Endodermal cell (in vitro differentiated cells): ENCODE measurements at regions not wholly inside any gene's neighbourhood (a gene's known extent, or its start where the extent isn't known, plus 50 kb on each side); places are given as distances from the start of the nearest gene placed in this dataset.

Source experiments
- DNase-seq: peaks from one replicate; pipeline ENCODE4 v3.0.0-alpha.2; 2017
- H3K27ac ChIP-seq: 2 replicates; pipeline ENCODE4 v1.5.1; 2013; ENCODE audit warnings: mild to moderate bottlenecking, low read depth, low read length, moderate library complexity
- H3K27me3 ChIP-seq: 2 replicates; pipeline ENCODE4 v1.6.1; 2013; ENCODE audit warnings: mild to moderate bottlenecking, low read length, moderate library complexity; ENCODE audit not compliant: insufficient read depth, control insufficient read depth, poor library complexity, severe bottlenecking
- H3K36me3 ChIP-seq: 2 replicates; pipeline ENCODE4 v1.7.0; 2013; ENCODE audit warnings: mild to moderate bottlenecking, low read length, moderate library complexity; ENCODE audit not compliant: control insufficient read depth, insufficient read depth
- H3K4me1 ChIP-seq: one replicate; pipeline ENCODE4 v1.7.0; 2013; ENCODE audit warnings: low read length; ENCODE audit not compliant: control insufficient read depth, insufficient read depth
- H3K4me3 ChIP-seq: 2 replicates; pipeline ENCODE4 v1.5.1; 2013; ENCODE audit warnings: mild to moderate bottlenecking, low read length, moderate library complexity
- H3K9ac ChIP-seq: 2 replicates; pipeline ENCODE4 v1.6.1; 2013; ENCODE audit warnings: mild to moderate bottlenecking, low read length, moderate library complexity; ENCODE audit not compliant: poor library complexity, severe bottlenecking; ENCODE audit errors: extremely low read depth
- H3K9me3 ChIP-seq: 2 replicates; pipeline ENCODE4 v1.6.1; 2013; ENCODE audit warnings: mild to moderate bottlenecking, low read length, moderate library complexity; ENCODE audit not compliant: control insufficient read depth
- H3K27ac Mint-ChIP-seq: 2 replicates; pipeline ENCODE4 v1.8.0; 2020; ENCODE audit warnings: mixed read lengths
- H3K27me3 Mint-ChIP-seq: 2 replicates; pipeline ENCODE4 v1.8.0; 2021; ENCODE audit warnings: mild to moderate bottlenecking, mixed read lengths; ENCODE audit not compliant: insufficient read depth
- H3K36me3 Mint-ChIP-seq: 2 replicates; pipeline ENCODE4 v1.8.0; 2020; ENCODE audit warnings: low read depth, mixed read lengths
- H3K4me1 Mint-ChIP-seq: 2 replicates; pipeline ENCODE4 v1.8.0; 2020; ENCODE audit warnings: mixed read lengths
- H3K4me3 Mint-ChIP-seq: 2 replicates; pipeline ENCODE4 v1.8.0; 2020; ENCODE audit warnings: mild to moderate bottlenecking, moderate library complexity, mixed read lengths
- H3K9me3 Mint-ChIP-seq: 2 replicates; pipeline ENCODE4 v1.8.0; 2020; ENCODE audit warnings: mild to moderate bottlenecking, mixed read lengths
- WGBS, 2 experiments: methylation state at CpG; one replicate each; pipeline versions ENCODE4 v1.1.5 to v1.1.7; 2013; ENCODE audit warnings: missing lambda C conversion rate in 2 of 2, mixed read lengths in 1 of 2; ENCODE audit not compliant: insufficient coverage in 1 of 2, insufficient read length in 1 of 2; 5-methylcytosine and 5-hydroxymethylcytosine counted together
- TF ChIP-seq, protein P1 (sequence below): fragments of 200-600 bp; sonication (generic); conservative IDR thresholded peaks from 2 replicates; pipeline ENCODE4 v1.5.0; 2021; ENCODE audit warnings: antibody characterized with exemption, mild to moderate bottlenecking

DNA sequence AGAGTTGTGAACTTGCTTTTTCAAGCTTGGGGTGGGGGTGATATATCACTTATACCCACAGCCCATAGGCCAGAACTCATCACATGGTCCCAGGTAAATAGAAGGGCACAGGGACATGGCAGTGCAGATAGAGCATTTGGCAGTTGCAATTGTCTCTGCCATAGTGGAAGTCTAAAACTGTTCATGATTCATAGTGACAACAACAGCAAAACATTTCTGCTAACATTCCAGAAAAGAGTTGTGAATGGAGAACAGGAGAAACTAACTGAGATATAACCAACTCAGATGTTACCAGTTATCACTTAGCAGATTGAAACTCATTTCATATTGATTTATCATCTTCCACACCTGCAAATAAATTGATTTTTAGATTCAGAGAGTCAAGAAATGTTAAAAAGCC lies 278.6 kb upstream of the KYNU start:
- Mint-ChIP-seq H3K9me3 (peaks cover 2% of the 10 kb centered on the region), H3K27me3 (peaks cover 10% of the 10 kb centered on the region), H3K27ac (no peak overlapping the region), H3K4me3 (no peak overlapping the region), H3K4me1 (peaks cover 2% of the 10 kb centered on the region), H3K36me3 (no peaks in the 10 kb centered on the region)
- Histone ChIP-seq H3K4me3 (no peak overlapping the region), H3K9me3 (no peaks in the 10 kb centered on the region), H3K36me3 (no peaks in the 10 kb centered on the region), H3K9ac (no peak overlapping the region), H3K4me1 (no peaks in the 10 kb centered on the region), H3K27me3 (no peaks in the 10 kb centered on the region), H3K27ac (no peak overlapping the region)
- TF ChIP-seq, protein P1, sequence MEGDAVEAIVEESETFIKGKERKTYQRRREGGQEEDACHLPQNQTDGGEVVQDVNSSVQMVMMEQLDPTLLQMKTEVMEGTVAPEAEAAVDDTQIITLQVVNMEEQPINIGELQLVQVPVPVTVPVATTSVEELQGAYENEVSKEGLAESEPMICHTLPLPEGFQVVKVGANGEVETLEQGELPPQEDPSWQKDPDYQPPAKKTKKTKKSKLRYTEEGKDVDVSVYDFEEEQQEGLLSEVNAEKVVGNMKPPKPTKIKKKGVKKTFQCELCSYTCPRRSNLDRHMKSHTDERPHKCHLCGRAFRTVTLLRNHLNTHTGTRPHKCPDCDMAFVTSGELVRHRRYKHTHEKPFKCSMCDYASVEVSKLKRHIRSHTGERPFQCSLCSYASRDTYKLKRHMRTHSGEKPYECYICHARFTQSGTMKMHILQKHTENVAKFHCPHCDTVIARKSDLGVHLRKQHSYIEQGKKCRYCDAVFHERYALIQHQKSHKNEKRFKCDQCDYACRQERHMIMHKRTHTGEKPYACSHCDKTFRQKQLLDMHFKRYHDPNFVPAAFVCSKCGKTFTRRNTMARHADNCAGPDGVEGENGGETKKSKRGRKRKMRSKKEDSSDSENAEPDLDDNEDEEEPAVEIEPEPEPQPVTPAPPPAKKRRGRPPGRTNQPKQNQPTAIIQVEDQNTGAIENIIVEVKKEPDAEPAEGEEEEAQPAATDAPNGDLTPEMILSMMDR, result no peak
- DNase-seq, result no peak

DNA sequence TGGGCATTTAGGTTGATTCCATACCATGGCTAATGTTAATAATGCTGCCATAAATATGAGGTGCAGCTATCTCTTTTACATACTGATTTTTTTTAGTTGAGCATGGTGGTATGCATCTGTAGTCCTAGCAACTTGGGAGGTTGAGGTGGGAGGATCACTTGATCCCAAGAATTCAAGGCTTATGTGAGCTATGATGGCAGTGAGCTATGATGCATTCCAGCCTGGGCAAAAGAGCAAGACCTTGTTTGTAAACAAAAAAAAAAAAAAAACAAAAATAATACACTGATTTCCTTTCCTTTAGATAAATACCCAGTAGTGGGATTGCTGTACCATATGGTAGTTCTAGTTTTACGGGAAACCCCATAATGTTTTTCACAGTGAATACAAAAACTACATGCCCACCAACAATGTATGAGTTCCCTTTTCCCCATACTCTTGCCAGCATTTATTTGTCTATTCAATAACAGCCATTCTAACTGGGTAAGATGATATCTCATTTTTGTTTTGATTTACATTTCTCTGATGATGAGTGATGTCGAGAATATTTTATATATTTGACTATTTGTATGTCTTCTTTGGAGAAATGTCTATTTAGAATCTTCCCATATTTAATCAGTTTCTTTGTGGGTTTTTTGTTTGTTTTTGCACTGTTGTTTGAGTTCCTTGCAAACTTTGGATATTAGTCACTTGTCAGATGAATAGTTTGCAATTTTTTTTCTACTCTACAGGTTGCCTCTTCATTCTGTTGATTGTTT lies 281.0 kb upstream of the KYNU start:
- peaks cover 2% of the 10 kb centered on the region for H3K9me3 Mint-ChIP-seq
- Histone ChIP-seq H3K9me3 (no peaks in the 10 kb centered on the region), H3K4me3 (no peak overlapping the region), H3K9ac (no peak overlapping the region), H3K27me3 (no peaks in the 10 kb centered on the region), H3K27ac (no peak overlapping the region), H3K4me1 (no peaks in the 10 kb centered on the region), H3K36me3 (no peaks in the 10 kb centered on the region)
- WGBS, 2 experiments, result 82% methylated on average over 2 of the region's 2 CpGs; no CpG with 5 or more reads in 1 of the 2 experiments
- DNase-seq, result no peak
- TF ChIP-seq, protein P1, result no peak
- peaks cover 10% of the 10 kb centered on the region for H3K27me3 Mint-ChIP-seq
- H3K4me3 Mint-ChIP-seq, result no peak overlapping the region
- no peak overlapping the region for H3K27ac Mint-ChIP-seq
- H3K36me3 Mint-ChIP-seq, result no peaks in the 10 kb centered on the region
- peaks cover 2% of the 10 kb centered on the region for H3K4me1 Mint-ChIP-seq

DNA sequence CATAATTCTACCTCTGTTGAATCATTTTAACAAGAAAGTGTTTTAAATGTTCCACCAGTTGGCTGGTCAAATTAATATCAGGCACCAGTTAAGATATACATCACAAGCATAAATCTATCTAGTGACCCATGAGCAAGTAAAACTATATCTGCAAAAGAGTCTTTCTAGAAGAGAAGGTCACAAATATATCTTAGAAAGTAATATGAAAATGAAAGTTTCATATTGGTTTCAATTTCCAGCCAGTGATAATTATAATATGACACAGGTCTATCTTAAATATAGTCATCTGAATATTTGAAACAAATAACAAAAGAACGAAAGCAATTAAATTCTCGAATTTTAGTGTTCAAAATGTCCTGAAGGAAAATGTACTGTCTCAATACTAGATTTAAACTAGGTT lies 282.5 kb upstream of the KYNU start:
- Mint-ChIP-seq H3K27me3 (peaks cover 3% of the 10 kb centered on the region), H3K4me1 (no peaks in the 10 kb centered on the region), H3K4me3 (no peak overlapping the region), H3K27ac (no peak overlapping the region), H3K36me3 (no peaks in the 10 kb centered on the region), H3K9me3 (peaks cover 2% of the 10 kb centered on the region)
- H3K9ac ChIP-seq, result no peak overlapping the region
- TF ChIP-seq, protein P1, result no peak
- no peaks in the 10 kb centered on the region for H3K9me3 ChIP-seq
- no peaks in the 10 kb centered on the region for H3K36me3 ChIP-seq
- no peaks in the 10 kb centered on the region for H3K27me3 ChIP-seq
- H3K4me1 ChIP-seq, result no peaks in the 10 kb centered on the region
- no peak for DNase-seq
- H3K27ac ChIP-seq, result no peak overlapping the region
- no peak overlapping the region for H3K4me3 ChIP-seq
- WGBS, 2 experiments, result 96% methylated on average over 2 of the region's 2 CpGs; no CpG with 5 or more reads in 1 of the 2 experiments
